Ishikawa (cell line): ENCODE measurements at regions not wholly inside any gene's neighbourhood (a gene's known extent, or its start where the extent isn't known, plus 50 kb on each side); places are given as distances from the start of the nearest gene placed in this dataset.

ENCODE experiments used
- EP300 ChIP-seq: IDR thresholded peaks from 2 replicates; pipeline ENCODE4 v1.6.1; 2012; ENCODE audit warnings: borderline replicate concordance
- RAD21 ChIP-seq: IDR thresholded peaks from 2 replicates; pipeline ENCODE4 v1.6.1; 2012; ENCODE audit warnings: low read depth
- TCF12 ChIP-seq: IDR thresholded peaks from 2 replicates; pipeline ENCODE4 v1.6.1; 2012; ENCODE audit warnings: low read depth
- TEAD4 ChIP-seq: IDR thresholded peaks from 2 replicates; pipeline ENCODE4 v1.6.1; 2012
- TF ChIP-seq, protein P1 (sequence below): IDR thresholded peaks from 2 replicates; pipeline ENCODE4 v1.6.1; 2012

DNA sequence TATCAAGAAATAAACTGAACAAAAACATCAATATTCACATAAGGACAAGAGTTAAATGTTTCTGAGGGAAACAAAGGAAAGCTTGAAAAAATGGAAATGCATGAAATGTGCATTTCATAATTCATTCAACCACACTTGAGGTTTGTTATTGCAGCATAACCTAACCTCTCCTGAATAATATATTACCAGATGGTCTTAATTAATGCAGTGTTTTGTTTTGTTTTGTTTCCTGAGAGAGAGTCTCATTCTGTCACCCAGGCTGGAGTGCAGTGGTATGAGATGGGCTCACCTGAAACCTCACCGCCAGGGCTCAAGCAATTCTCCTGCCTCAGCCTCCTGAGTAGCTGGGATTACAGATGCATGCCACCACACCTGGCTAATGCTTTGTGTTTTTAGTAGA lies 139.9 kb upstream of the PIEZO2 start:
- TF ChIP-seq, protein P1, sequence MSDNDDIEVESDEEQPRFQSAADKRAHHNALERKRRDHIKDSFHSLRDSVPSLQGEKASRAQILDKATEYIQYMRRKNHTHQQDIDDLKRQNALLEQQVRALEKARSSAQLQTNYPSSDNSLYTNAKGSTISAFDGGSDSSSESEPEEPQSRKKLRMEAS: no peak
- no peak for TF ChIP-seq EP300
- TF ChIP-seq RAD21: no peak
- TF ChIP-seq TCF12: no peak
- TF ChIP-seq TEAD4: no peak
